Bronchial epithelial cell (primary cell): ENCODE measurements at regions not wholly inside any gene's neighbourhood (a gene's known extent, or its start where the extent isn't known, plus 50 kb on each side); places are given as distances from the start of the nearest gene placed in this dataset.

ENCODE experiments used
- DNase-seq: peaks from one replicate; pipeline ENCODE4 v3.0.0-alpha.2; 2010; ENCODE audit warnings: low read depth
- FAIRE-seq: peaks from 2 replicates; lab custom pipeline; 2011; peaks lifted over from hg19 to GRCh38; lab: Jason Lieb, UNC
- H3K27me3 ChIP-seq: 2 replicates; pipeline ENCODE4 v1.5.1; 2011; ENCODE audit warnings: low read length; ENCODE audit not compliant: control insufficient read depth, insufficient read depth
- H3K36me3 ChIP-seq: 2 replicates; pipeline ENCODE4 v1.5.1; 2011; ENCODE audit warnings: low read length; ENCODE audit not compliant: control insufficient read depth, insufficient read depth
- H3K4me3 ChIP-seq: 2 replicates; pipeline ENCODE4 v1.5.1; 2011; ENCODE audit warnings: mild to moderate bottlenecking, low read depth, low read length, control low read depth
- CTCF ChIP-seq: IDR thresholded peaks from 2 replicates; pipeline ENCODE4 v1.5.1; 2011; ENCODE audit warnings: mild to moderate bottlenecking, moderate library complexity, low read length, control low read depth, inconsistent platforms; ENCODE audit not compliant: insufficient read depth, severe bottlenecking

GRCh38 chr10:10313149-10313835, 704.4 kb upstream of the CELF2 start:
- H3K36me3 ChIP-seq, result no peaks in the 10 kb centered on the region
- no peak for FAIRE-seq
- no peak for TF ChIP-seq CTCF
- no peak for DNase-seq
- no peak overlapping the region for H3K4me3 ChIP-seq
- no peaks in the 10 kb centered on the region for H3K27me3 ChIP-seq

GRCh38 chr10:10314626-10315025, 703.0 kb upstream of the CELF2 start:
- Histone ChIP-seq H3K36me3 (no peaks in the 10 kb centered on the region), H3K4me3 (no peak overlapping the region), H3K27me3 (no peaks in the 10 kb centered on the region)
- DNase-seq (no peak), FAIRE-seq (no peak)
- no peak for TF ChIP-seq CTCF

- DNase-seq, result no peak
- H3K36me3 ChIP-seq, result no peaks in the 10 kb centered on the region
- no peak for TF ChIP-seq CTCF
- H3K4me3 ChIP-seq, result no peak overlapping the region
- FAIRE-seq, result no peak
- H3K27me3 ChIP-seq, result no peaks in the 10 kb centered on the region
Observed at GRCh38 chr10:10315989-10316388, 701.7 kb upstream of the CELF2 start.

GRCh38 chr10:10317151-10317550, 700.5 kb upstream of the CELF2 start:
- no peak for TF ChIP-seq CTCF

GRCh38 chr10:10318856-10319255, 698.8 kb upstream of the CELF2 start:
- H3K4me3 ChIP-seq, result no peak overlapping the region
- H3K27me3 ChIP-seq, result no peaks in the 10 kb centered on the region
- FAIRE-seq (no peak), DNase-seq (no peak)
- TF ChIP-seq CTCF, result no peak
- no peaks in the 10 kb centered on the region for H3K36me3 ChIP-seq

More at GRCh38 chr10:10317151-10317550, 700.5 kb upstream of the CELF2 start:
- Histone ChIP-seq H3K36me3 (no peaks in the 10 kb centered on the region), H3K27me3 (no peaks in the 10 kb centered on the region), H3K4me3 (no peak overlapping the region)
- FAIRE-seq (no peak), DNase-seq (peak; percentile 74)

GRCh38 chr10:10320956-10321355, 696.7 kb upstream of the CELF2 start:
- Histone ChIP-seq H3K27me3 (no peaks in the 10 kb centered on the region), H3K4me3 (no peak overlapping the region), H3K36me3 (no peaks in the 10 kb centered on the region)
- FAIRE-seq (peak; percentile 96), DNase-seq (peak; percentile 100)
- TF ChIP-seq CTCF, result no peak
